B cell (primary cell): ENCODE measurements at regions not wholly inside any gene's neighbourhood (a gene's known extent, or its start where the extent isn't known, plus 50 kb on each side); places are given as distances from the start of the nearest gene placed in this dataset.

Experiments
- ATAC-seq: fragments of 200-7000 bp; cut with Tn5 transposase; one replicate; pipeline ENCODE4 v1.10.0; 2021; ENCODE audit warnings: low read depth, mild to moderate bottlenecking, moderate number of reproducible peaks, moderate library complexity
- CTCF ChIA-PET: fragments of 350-600 bp; sonication (Branson Sonifier 250); formaldehyde crosslinking; loops from one replicate; lab custom pipeline; 2021; ENCODE audit warnings: antibody characterized with exemption, inconsistent platforms; lab: Charles Lee
- POLR2A ChIA-PET: fragments of 350-600 bp; sonication (Branson Sonifier 250); formaldehyde crosslinking; loops from one replicate; lab custom pipeline; 2021; ENCODE audit warnings: antibody characterized with exemption; lab: Charles Lee
- DNase-seq: peaks from one replicate; pipeline ENCODE4 v3.0.0; 2013
- H2AFZ ChIP-seq: 2 replicates; pipeline ENCODE4 v1.6.1; 2012; ENCODE audit warnings: mild to moderate bottlenecking, low read depth, low read length; ENCODE audit not compliant: insufficient read depth, poor library complexity, severe bottlenecking
- H3K27ac ChIP-seq, 2 donors: 1 replicate in 1 of 2; 2 replicates in 1 of 2; pipeline ENCODE4 v1.5.1; 2012 to 2013; ENCODE audit warnings: low read length in 2 of 2, mild to moderate bottlenecking in 2 of 2, moderate library complexity in 1 of 2
- H3K27me3 ChIP-seq, 4 experiments: fragments of 200-600 bp in 1 of 4; sonication (generic) in 1 of 4; replicated peaks in 1 of 4; 1 replicate in 2 of 4; 2 replicates in 2 of 4; pipeline versions ENCODE4 v1.6.1 to v1.7.0; 2013 to 2016; ENCODE audit warnings: low read length in 3 of 4, mild to moderate bottlenecking in 2 of 4, mixed read lengths in 1 of 4, moderate library complexity in 1 of 4; ENCODE audit not compliant: insufficient read depth in 4 of 4, control insufficient read depth in 3 of 4; ENCODE audit errors: control extremely low read depth in 1 of 4
- H3K36me3 ChIP-seq, 2 experiments: replicated peaks in 1 of 2; 1 replicate in 1 of 2; 2 replicates in 1 of 2; pipeline versions ENCODE4 v1.6.1 to v1.7.1; 2013; ENCODE audit warnings: low read length in 1 of 2; ENCODE audit not compliant: insufficient read depth in 2 of 2, control insufficient read depth in 1 of 2; ENCODE audit errors: control extremely low read depth in 1 of 2, extremely low read depth in 1 of 2
- H3K4me1 ChIP-seq, 2 donors: fragments of 200-600 bp in 1 of 2; sonication (generic) in 1 of 2; 1 replicate in 1 of 2; 2 replicates in 1 of 2; pipeline versions ENCODE4 v1.5.1 to v1.6.1; 2013 to 2017; ENCODE audit warnings: low read length in 2 of 2; ENCODE audit not compliant: control insufficient read depth in 2 of 2, insufficient read depth in 2 of 2
- H3K4me2 ChIP-seq: replicated peaks from 2 replicates; pipeline ENCODE3; 2012; ENCODE audit warnings: mild to moderate bottlenecking, low read depth, low read length; ENCODE audit not compliant: poor library complexity, severe bottlenecking
- H3K4me3 ChIP-seq, 5 experiments: fragments of 200-600 bp in 1 of 5; sonication (generic) in 1 of 5; 1 replicate in 3 of 5; 2 replicates in 2 of 5; pipeline versions ENCODE4 v1.5.1 to v1.7.0; 2011 to 2016; ENCODE audit warnings: low read length in 4 of 5, mild to moderate bottlenecking in 4 of 5, low read depth in 2 of 5, control low read depth in 1 of 5, moderate library complexity in 1 of 5; ENCODE audit not compliant: insufficient read depth in 1 of 5; ENCODE audit errors: control extremely low read depth in 1 of 5, extremely low read depth in 1 of 5
- H3K79me2 ChIP-seq: fragments of 200-600 bp; sonication (generic); one replicate; pipeline ENCODE4 v1.6.0; 2016; ENCODE audit warnings: low read length; ENCODE audit not compliant: control insufficient read depth, insufficient read depth
- H3K9ac ChIP-seq: fragments of 200-600 bp; sonication (generic); 2 replicates; pipeline ENCODE4 v1.6.1; 2017; ENCODE audit warnings: mild to moderate bottlenecking, low read length, moderate library complexity
- H3K9me3 ChIP-seq, 3 donors: one replicate each; pipeline versions ENCODE4 v1.6.1 to v1.7.1; 2013; ENCODE audit warnings: low read length in 2 of 3; ENCODE audit not compliant: control insufficient read depth in 2 of 3, insufficient read depth in 1 of 3; ENCODE audit errors: control extremely low read depth in 1 of 3
- H4K20me1 ChIP-seq: 2 replicates; pipeline ENCODE4 v1.6.0; 2012; ENCODE audit warnings: mild to moderate bottlenecking, low read length; ENCODE audit not compliant: insufficient read depth, control insufficient read depth, poor library complexity, severe bottlenecking
- H3K27ac Mint-ChIP-seq: one replicate; pipeline ENCODE4 v1.8.0; 2021; ENCODE audit warnings: mixed read lengths
- H3K27me3 Mint-ChIP-seq: one replicate; pipeline ENCODE4 v1.8.0; 2021; ENCODE audit warnings: mixed read lengths
- H3K4me1 Mint-ChIP-seq: one replicate; pipeline ENCODE4 v1.8.0; 2021; ENCODE audit warnings: mixed read lengths
- H3K4me3 Mint-ChIP-seq: one replicate; pipeline ENCODE4 v1.8.0; 2021; ENCODE audit warnings: mixed read lengths
- H3K9me3 Mint-ChIP-seq: one replicate; pipeline ENCODE4 v1.8.0; 2022; ENCODE audit warnings: mixed read lengths; ENCODE audit not compliant: insufficient read depth
- CTCF ChIP-seq: fragments of 200-600 bp; IDR thresholded peaks from one replicate; pipeline ENCODE4 v1.8.0; 2022; ENCODE audit warnings: antibody characterized with exemption, mild to moderate bottlenecking
- EZH2 ChIP-seq: IDR thresholded peaks from 2 replicates; pipeline ENCODE4 v1.6.1; 2012; ENCODE audit warnings: borderline replicate concordance, low read depth, mild to moderate bottlenecking, moderate library complexity, low read length; ENCODE audit not compliant: insufficient read depth, poor library complexity, severe bottlenecking
- WGBS: methylation state at CpG from one replicate; pipeline ENCODE4 v1.1.5; 2013; ENCODE audit warnings: missing lambda C conversion rate; ENCODE audit not compliant: insufficient coverage; 5-methylcytosine and 5-hydroxymethylcytosine counted together
- intact Hi-C: fragments of 100-400 bp; cut with micrococcal nuclease; formaldehyde crosslinking; loops from one replicate; pipeline ENCODE4 v1.10.0; 2022

GRCh38 chr4:43435291-43435690 is 542.8 kb downstream of the GRXCR1 start:
- Histone ChIP-seq H3K27ac (no peak overlapping the region), H3K27me3 (no peaks in the 10 kb centered on the region), H3K9ac (no peak overlapping the region), H2AFZ (no peak overlapping the region), H3K4me3 (no peak overlapping the region), H4K20me1 (no peaks in the 10 kb centered on the region), H3K36me3 (no peaks in the 10 kb centered on the region), H3K4me2 (no peak overlapping the region), H3K9me3 (peaks cover 0 to 4% (median 0%) of the 10 kb centered on the region in 3 donors), H3K79me2 (no peaks in the 10 kb centered on the region), H3K4me1 (no peaks in the 10 kb centered on the region)
- intact Hi-C loops, result no loop called here
- H3K4me3 Mint-ChIP-seq, result no peak overlapping the region
- H3K4me1 Mint-ChIP-seq, result no peaks in the 10 kb centered on the region
- ATAC-seq (no peak), DNase-seq (no peak)
- ChIA-PET CTCF (no interaction called here), POLR2A (no interaction called here)
- no peak for TF ChIP-seq CTCF
- no peak for TF ChIP-seq EZH2
- peaks cover 11% of the 10 kb centered on the region for H3K9me3 Mint-ChIP-seq
- no peaks in the 10 kb centered on the region for H3K27me3 Mint-ChIP-seq
- no peak overlapping the region for H3K27ac Mint-ChIP-seq
- WGBS, result no CpG with 5 or more reads among the region's 1 CpG

GRCh38 chr4:43452948-43453347 is 560.4 kb downstream of the GRXCR1 start:
- no peak overlapping the region for H3K9ac ChIP-seq
- H3K4me2 ChIP-seq, result no peak overlapping the region
- no peak overlapping the region for H3K4me3 ChIP-seq
- H3K27ac Mint-ChIP-seq, result no peak overlapping the region
- intact Hi-C loops, result no loop called here
- ChIA-PET POLR2A (no interaction called here), CTCF (no interaction called here)
- H3K79me2 ChIP-seq, result no peaks in the 10 kb centered on the region
- no peaks in the 10 kb centered on the region for H3K9me3 Mint-ChIP-seq
- H3K36me3 ChIP-seq, result no peaks in the 10 kb centered on the region
- peaks cover 0 to 4% (median 0%) of the 10 kb centered on the region in 3 donors for H3K9me3 ChIP-seq
- H3K27me3 Mint-ChIP-seq, result no peaks in the 10 kb centered on the region
- H4K20me1 ChIP-seq, result no peaks in the 10 kb centered on the region
- no peak for ATAC-seq
- H3K27ac ChIP-seq, result no peak overlapping the region
- no peak for DNase-seq
- TF ChIP-seq CTCF, result no peak
- H2AFZ ChIP-seq, result no peak overlapping the region
- H3K27me3 ChIP-seq, result no peaks in the 10 kb centered on the region
- no peaks in the 10 kb centered on the region for H3K4me1 ChIP-seq
- H3K4me3 Mint-ChIP-seq, result no peak overlapping the region
- H3K4me1 Mint-ChIP-seq, result no peaks in the 10 kb centered on the region
